H1 (cell line): ENCODE measurements at regions not wholly inside any gene's neighbourhood (a gene's known extent, or its start where the extent isn't known, plus 50 kb on each side); places are given as distances from the start of the nearest gene placed in this dataset.

Experiments used
- ASH2L ChIP-seq: fragments of 200-600, 300-600 bp; sonication (generic); IDR thresholded peaks from one replicate; pipeline ENCODE4 v1.7.1; 2017; ENCODE audit warnings: low read length
- CBX8 ChIP-seq: fragments of 300-800, 300-1000 bp; sonication (generic); IDR thresholded peaks from 2 replicates; pipeline ENCODE4 v1.7.1; 2016; ENCODE audit warnings: low read depth, low read length, borderline replicate concordance
- CEBPB ChIP-seq: IDR thresholded peaks from 2 replicates; pipeline ENCODE4 v1.6.1; 2012; ENCODE audit warnings: low read depth, low read length
- CTCF ChIP-seq, 3 experiments: IDR thresholded peaks; 1 replicate in 2 of 3; 2 replicates in 1 of 3; pipeline versions ENCODE4 v1.5.1 to v1.6.1; 2011; ENCODE audit warnings: low read length in 3 of 3, mild to moderate bottlenecking in 3 of 3, inconsistent platforms in 2 of 3, low read depth in 1 of 3, moderate library complexity in 1 of 3; ENCODE audit not compliant: insufficient read depth in 1 of 3; ENCODE audit errors: control extremely low read depth in 1 of 3
- E2F6 ChIP-seq: IDR thresholded peaks from 2 replicates; pipeline ENCODE4 v1.6.1; 2012; ENCODE audit warnings: inconsistent platforms
- EP300 ChIP-seq, 2 experiments: IDR thresholded peaks; 1 replicate in 1 of 2; 2 replicates in 1 of 2; pipeline ENCODE4 v1.6.1; 2011 to 2012; ENCODE audit warnings: low read depth in 2 of 2, low read length in 2 of 2, mild to moderate bottlenecking in 2 of 2, borderline replicate concordance in 1 of 2, inconsistent platforms in 1 of 2, moderate library complexity in 1 of 2
- MAFK ChIP-seq: IDR thresholded peaks from 2 replicates; pipeline ENCODE4 v1.6.1; 2012; ENCODE audit warnings: low read depth, mild to moderate bottlenecking, improper control_type of control experiment, low read length
- POLR2A ChIP-seq, 2 experiments: IDR thresholded peaks; 1 replicate in 1 of 2; 2 replicates in 1 of 2; pipeline ENCODE4 v1.6.1; 2011; ENCODE audit warnings: low read depth in 2 of 2, low read length in 2 of 2, mild to moderate bottlenecking in 2 of 2; ENCODE audit errors: control extremely low read depth in 1 of 2
- POLR2AphosphoS5 ChIP-seq: IDR thresholded peaks from 2 replicates; pipeline ENCODE4 v1.6.1; 2011; ENCODE audit warnings: low read depth, low read length
- SAP30 ChIP-seq: fragments of 300-600 bp; sonication (generic); IDR thresholded peaks from 2 replicates; pipeline ENCODE4 v1.7.1; 2012; ENCODE audit warnings: low read length, moderate library complexity, mild to moderate bottlenecking, inconsistent platforms; ENCODE audit not compliant: insufficient read depth, insufficient replicate concordance
- SP1 ChIP-seq: IDR thresholded peaks from 2 replicates; pipeline ENCODE4 v1.6.1; 2011; ENCODE audit warnings: low read depth, low read length
- TAF1 ChIP-seq: IDR thresholded peaks from 2 replicates; pipeline ENCODE4 v1.6.1; 2011; ENCODE audit warnings: mild to moderate bottlenecking, low read depth, low read length
- USF2 ChIP-seq: IDR thresholded peaks from 2 replicates; pipeline ENCODE4 v1.6.1; 2011; ENCODE audit warnings: low read length, improper control_type of control experiment

GRCh38 chr10:65112573-65112972, 1591.4 kb downstream of the REEP3 start:
- no peak for TF ChIP-seq CTCF (IDR thresholded peaks at IDR 0.05; ENCODE audit: control extremely low read depth in 1 of 3, insufficient read depth in 1 of 3, low read depth in 1 of 3, low read length in 3 of 3)
- TF ChIP-seq USF2 = no peak
- no peak for TF ChIP-seq CBX8
- no peak for TF ChIP-seq TAF1
- no peak for TF ChIP-seq ASH2L
- TF ChIP-seq EP300 (IDR thresholded peaks at IDR 0.05; ENCODE audit: borderline replicate concordance in 1 of 2, low read depth in 2 of 2, low read length in 2 of 2) = no peak
- no peak for TF ChIP-seq SP1
- no peak for TF ChIP-seq SAP30
- no peak for TF ChIP-seq POLR2AphosphoS5
- no peak for TF ChIP-seq E2F6
- TF ChIP-seq POLR2A (IDR thresholded peaks at IDR 0.05; ENCODE audit: control extremely low read depth in 1 of 2, low read depth in 2 of 2, low read length in 2 of 2) = no peak
- TF ChIP-seq CEBPB = no peak
- TF ChIP-seq MAFK = no peak
